ENCODE measurements at regions not wholly inside any gene's neighbourhood (a gene's known extent, or its start where the extent isn't known, plus 50 kb on each side); places are given as distances from the start of the nearest gene placed in this dataset.

DNA sequence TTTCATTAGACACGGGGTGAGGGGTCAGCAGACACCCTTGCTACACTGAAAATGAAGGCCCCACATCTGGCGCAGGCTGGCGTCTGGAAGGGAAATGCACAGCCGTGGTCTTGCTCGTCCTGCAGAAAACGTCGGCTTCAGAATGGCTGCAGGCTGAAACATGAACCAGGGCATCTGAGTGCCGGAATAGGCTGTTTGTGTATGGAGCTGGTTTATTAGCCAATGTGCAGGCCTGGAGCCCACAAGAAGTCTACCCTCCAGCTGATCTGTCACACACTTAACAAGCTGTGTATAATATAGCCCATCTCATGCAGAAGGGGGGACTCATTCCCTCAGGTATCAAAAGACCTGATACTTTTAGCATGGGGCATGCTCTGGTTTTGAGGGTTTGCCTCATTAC, 153.4 kb upstream of the SOX11 start:
- H3K4me3 Mint-ChIP-seq = no peak overlapping the region
- H3K9me3 Mint-ChIP-seq = peaks cover 9% of the 10 kb centered on the region
- H3K4me1 Mint-ChIP-seq = no peaks in the 10 kb centered on the region
- ChIA-PET CTCF (no interaction called here), POLR2A (no interaction called here)
- H3K27ac Mint-ChIP-seq = no peak overlapping the region
- DNase-seq = no peak
- no peaks in the 10 kb centered on the region for H3K36me3 Mint-ChIP-seq (ENCODE audit: low read depth)
- no peaks in the 10 kb centered on the region for H3K27me3 Mint-ChIP-seq

DNA sequence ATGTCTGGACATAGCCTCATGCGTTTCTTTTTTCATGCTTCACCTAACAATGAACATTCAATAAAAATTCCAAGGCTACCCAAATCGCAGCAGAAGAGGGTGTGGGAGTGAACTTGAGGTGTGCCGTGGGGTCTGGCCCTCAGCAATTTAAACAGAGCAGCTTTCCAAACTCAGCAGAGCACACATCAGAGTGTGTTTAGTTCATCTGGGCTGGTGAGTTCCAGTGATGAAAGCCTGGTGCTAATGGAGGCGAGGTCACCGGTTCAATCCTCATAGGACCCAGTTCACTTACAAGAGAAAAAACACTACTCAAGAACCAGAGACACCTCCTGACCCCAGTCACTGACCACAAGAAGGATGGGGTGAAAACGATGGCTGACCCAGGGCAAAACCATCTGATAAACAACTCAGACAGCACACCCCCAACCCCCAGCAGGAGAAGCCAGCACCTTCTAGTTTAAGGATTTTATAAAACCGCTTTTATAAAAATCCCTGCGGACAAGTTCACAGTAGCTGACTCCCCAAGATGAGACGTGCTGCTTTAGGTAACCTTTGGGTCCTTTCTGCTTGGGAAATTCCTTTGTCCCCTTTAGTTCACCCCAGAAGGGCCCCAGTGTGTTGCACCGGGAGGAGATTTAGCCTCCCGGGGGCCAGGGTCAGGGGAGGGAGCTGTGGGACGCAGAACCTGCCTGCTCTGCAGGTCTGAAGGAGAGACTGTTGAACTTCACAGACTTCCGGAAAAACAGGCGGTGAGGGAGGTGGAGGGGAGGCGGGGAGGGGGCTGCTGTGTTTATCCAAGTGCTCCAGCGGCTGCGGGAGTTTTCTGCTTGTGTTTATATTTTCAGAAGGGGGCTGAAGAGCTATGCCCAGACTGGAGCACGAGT, 152.7 kb upstream of the SOX11 start:
- Mint-ChIP-seq H3K27me3 (no peaks in the 10 kb centered on the region), H3K9me3 (peaks cover 9% of the 10 kb centered on the region), H3K4me1 (no peaks in the 10 kb centered on the region), H3K27ac (no peak overlapping the region), H3K4me3 (no peak overlapping the region), H3K36me3 (ENCODE audit: low read depth) (no peaks in the 10 kb centered on the region)
- DNase-seq = no peak
- ChIA-PET POLR2A (no interaction called here), CTCF (no interaction called here)

DNA sequence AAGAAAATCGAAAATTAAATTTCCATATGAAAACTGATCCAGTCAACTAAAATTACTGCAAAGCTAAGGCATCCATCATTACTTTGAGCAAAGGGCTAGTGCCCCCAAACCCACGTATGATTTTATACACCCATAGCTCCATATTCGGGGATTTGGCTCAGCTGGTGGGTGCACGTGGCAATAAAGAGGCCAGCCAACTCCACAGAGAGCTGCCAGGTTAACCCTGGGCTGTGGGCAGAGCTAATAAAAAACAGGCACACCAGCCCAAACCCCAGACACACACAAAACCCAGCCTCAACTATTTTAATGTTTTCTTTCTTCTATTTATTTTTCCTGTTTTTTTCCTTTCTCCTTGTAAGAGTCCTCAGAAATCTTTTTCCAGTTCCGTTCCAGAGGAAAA, 151.3 kb upstream of the SOX11 start:
- ChIA-PET CTCF (no interaction called here), POLR2A (no interaction called here)
- Mint-ChIP-seq H3K27ac (no peak overlapping the region), H3K4me3 (no peak overlapping the region), H3K36me3 (ENCODE audit: low read depth) (no peaks in the 10 kb centered on the region), H3K27me3 (no peaks in the 10 kb centered on the region), H3K9me3 (peaks cover 14% of the 10 kb centered on the region), H3K4me1 (no peaks in the 10 kb centered on the region)
- no peak for DNase-seq

DNA sequence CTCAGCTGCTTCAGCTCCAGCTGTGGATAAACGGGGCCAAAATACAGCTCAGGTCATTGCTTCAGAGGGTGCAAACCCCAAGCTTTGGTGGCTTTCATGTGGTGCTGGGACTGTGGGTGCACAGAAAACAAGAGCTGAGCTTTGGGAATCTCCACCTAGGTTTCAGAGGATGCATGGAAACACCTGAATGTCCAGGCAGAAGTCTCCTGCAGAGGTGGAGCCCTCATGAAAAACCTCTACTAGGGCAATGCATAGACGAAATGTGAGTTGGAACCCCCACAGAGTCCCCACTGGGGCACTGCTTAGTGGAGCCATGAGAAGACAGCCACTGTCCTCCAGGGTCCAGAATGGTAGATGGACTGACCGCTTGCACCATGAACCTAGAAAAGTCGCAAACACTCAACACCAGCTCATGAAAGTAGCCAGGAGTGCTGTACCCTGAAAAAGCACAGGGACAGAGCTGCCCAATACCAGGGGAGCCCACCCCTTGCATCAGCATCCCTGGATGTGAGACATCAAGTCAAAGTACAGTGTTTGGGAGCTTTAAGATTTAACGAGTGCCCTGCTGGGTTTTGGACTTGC, 147.9 kb upstream of the SOX11 start:
- CTCF ChIA-PET = no interaction called here
- Mint-ChIP-seq H3K36me3 (ENCODE audit: low read depth) (no peaks in the 10 kb centered on the region), H3K27ac (no peak overlapping the region), H3K4me3 (no peak overlapping the region), H3K4me1 (no peaks in the 10 kb centered on the region), H3K27me3 (no peaks in the 10 kb centered on the region), H3K9me3 (peaks cover 11% of the 10 kb centered on the region)
- POLR2A ChIA-PET = no interaction called here
- no peak for DNase-seq

GRCh38 chr2:5546181-5546580, 146.0 kb upstream of the SOX11 start:
- H3K4me3 Mint-ChIP-seq = no peak overlapping the region

GRCh38 chr2:5548991-5549715, 143.0 kb upstream of the SOX11 start:
- H3K9me3 Mint-ChIP-seq = peaks cover 11% of the 10 kb centered on the region
- CTCF ChIA-PET = no interaction called here

More at GRCh38 chr2:5546181-5546580, 146.0 kb upstream of the SOX11 start:
- ChIA-PET POLR2A (no interaction called here), CTCF (no interaction called here)
- Mint-ChIP-seq H3K4me1 (no peaks in the 10 kb centered on the region), H3K27ac (no peak overlapping the region), H3K36me3 (ENCODE audit: low read depth) (no peaks in the 10 kb centered on the region), H3K9me3 (peaks cover 14% of the 10 kb centered on the region), H3K27me3 (no peaks in the 10 kb centered on the region)
- DNase-seq = no peak

DNA sequence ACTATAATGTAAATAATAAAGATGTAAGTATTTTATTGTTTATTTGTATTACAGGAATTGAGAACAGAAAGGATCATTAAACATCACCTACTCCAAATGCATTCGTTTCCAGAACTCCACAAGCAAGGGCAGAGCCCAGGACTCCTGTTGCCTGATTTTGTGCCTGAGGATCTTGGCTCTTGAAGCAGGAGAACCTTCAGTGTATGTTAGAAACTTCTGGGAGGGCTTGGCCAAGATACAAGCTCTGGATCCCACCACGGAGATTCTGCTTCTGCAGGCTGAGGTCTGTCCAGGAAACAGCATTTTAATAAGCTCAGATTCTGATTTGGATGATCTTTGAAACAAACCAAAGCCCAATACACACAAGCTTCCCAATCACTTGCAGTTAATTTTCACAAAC, 142.4 kb upstream of the SOX11 start:
- Mint-ChIP-seq H3K27ac (no peak overlapping the region), H3K4me1 (no peaks in the 10 kb centered on the region), H3K27me3 (no peaks in the 10 kb centered on the region), H3K4me3 (no peak overlapping the region), H3K36me3 (ENCODE audit: low read depth) (no peaks in the 10 kb centered on the region), H3K9me3 (peaks cover 9% of the 10 kb centered on the region)
- DNase-seq = no peak
- POLR2A ChIA-PET = no interaction called here
- CTCF ChIA-PET = no interaction called here

More at GRCh38 chr2:5548991-5549715, 143.0 kb upstream of the SOX11 start:
- POLR2A ChIA-PET = no interaction called here
- no peaks in the 10 kb centered on the region for H3K27me3 Mint-ChIP-seq
- no peak for DNase-seq
- no peak overlapping the region for H3K27ac Mint-ChIP-seq
- no peak overlapping the region for H3K4me3 Mint-ChIP-seq
- no peaks in the 10 kb centered on the region for H3K4me1 Mint-ChIP-seq
- no peaks in the 10 kb centered on the region for H3K36me3 Mint-ChIP-seq (ENCODE audit: low read depth)

- H3K4me1 Mint-ChIP-seq = no peaks in the 10 kb centered on the region
- H3K4me3 Mint-ChIP-seq = no peak overlapping the region
- no peaks in the 10 kb centered on the region for H3K27me3 Mint-ChIP-seq
- H3K27ac Mint-ChIP-seq = no peak overlapping the region
- H3K36me3 Mint-ChIP-seq (ENCODE audit: low read depth) = no peaks in the 10 kb centered on the region
- DNase-seq = no peak
- peaks cover 10% of the 10 kb centered on the region for H3K9me3 Mint-ChIP-seq
- POLR2A ChIA-PET = no interaction called here
- CTCF ChIA-PET = no interaction called here
These were observed 136.5 kb upstream of the SOX11 start for GRCh38 chr2:5555636-5556035.

DNA sequence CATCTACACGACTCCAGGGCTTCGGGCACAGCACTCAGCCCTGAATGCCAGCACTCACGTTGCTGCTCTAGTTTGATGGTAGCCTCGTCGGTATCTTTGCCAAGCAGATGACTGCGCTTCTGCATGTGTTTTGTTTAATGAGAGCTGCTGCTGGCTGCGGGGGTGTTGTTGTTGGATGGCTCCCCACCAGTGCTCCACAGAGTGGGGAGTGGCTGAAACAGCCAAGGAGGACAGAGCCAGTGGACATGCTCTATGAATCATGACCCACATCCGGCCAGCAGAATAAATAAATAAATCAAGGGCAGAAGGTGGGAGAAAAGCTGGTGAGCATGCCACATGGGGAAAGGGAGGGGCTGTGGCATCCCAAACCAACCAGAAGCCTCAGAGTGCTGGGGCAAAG, 131.2 kb upstream of the SOX11 start:
- Mint-ChIP-seq H3K4me3 (no peak overlapping the region), H3K36me3 (ENCODE audit: low read depth) (no peaks in the 10 kb centered on the region), H3K27ac (no peak overlapping the region), H3K4me1 (no peaks in the 10 kb centered on the region), H3K9me3 (peaks cover 11% of the 10 kb centered on the region), H3K27me3 (no peaks in the 10 kb centered on the region)
- DNase-seq = no peak
- ChIA-PET POLR2A (no interaction called here), CTCF (no interaction called here)

GRCh38 chr2:5562426-5562825, 129.8 kb upstream of the SOX11 start:
- CTCF ChIA-PET = no interaction called here
- Mint-ChIP-seq H3K27ac (no peak overlapping the region), H3K27me3 (no peaks in the 10 kb centered on the region), H3K9me3 (peaks cover 11% of the 10 kb centered on the region), H3K36me3 (ENCODE audit: low read depth) (no peaks in the 10 kb centered on the region), H3K4me3 (no peak overlapping the region), H3K4me1 (no peaks in the 10 kb centered on the region)
- POLR2A ChIA-PET = no interaction called here
- DNase-seq = no peak

DNA sequence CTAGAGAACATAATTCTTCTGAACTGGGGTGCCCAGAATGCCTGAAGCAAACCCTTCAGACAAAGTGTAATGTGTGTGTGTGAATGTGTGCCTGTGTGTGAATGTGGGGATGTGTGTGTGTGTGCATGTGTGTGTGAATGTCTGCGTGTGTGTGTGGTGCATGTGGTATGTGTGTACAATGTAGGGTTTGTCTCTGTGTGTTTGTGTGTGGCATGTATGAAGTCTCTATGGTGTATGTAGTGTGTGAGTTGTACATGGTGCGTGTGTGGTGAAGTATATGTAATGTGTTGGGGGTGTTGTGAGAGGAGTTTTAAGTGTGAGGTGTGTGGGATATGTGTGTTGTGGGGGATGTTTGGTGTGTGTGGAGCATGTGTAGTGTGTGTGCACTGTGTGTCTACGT, 129.3 kb upstream of the SOX11 start:
- ChIA-PET POLR2A (no interaction called here), CTCF (no interaction called here)

DNA sequence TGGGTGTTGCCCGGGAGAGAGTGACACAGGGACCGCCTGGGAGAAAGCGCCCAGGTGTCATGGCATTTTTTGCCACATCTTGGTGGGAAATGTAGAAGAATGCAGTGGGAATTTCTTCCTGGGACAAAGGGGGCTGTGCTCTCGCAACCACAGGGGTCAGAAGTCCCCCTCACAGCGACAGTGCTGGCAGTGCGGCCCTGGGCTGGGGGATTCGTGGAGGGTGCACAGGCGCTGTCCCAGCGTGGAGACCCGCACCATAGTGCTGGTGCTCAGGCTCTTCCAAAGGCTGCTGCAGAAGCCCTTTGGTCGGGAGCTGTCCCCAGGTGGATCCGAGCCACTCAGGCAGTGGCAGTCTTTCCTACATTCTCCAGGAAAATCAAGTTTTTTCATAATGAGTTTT, 128.8 kb upstream of the SOX11 start:
- Mint-ChIP-seq H3K27me3 (no peaks in the 10 kb centered on the region), H3K4me1 (no peaks in the 10 kb centered on the region), H3K27ac (no peak overlapping the region), H3K9me3 (peaks cover 11% of the 10 kb centered on the region), H3K4me3 (no peak overlapping the region), H3K36me3 (ENCODE audit: low read depth) (no peaks in the 10 kb centered on the region)
- ChIA-PET POLR2A (no interaction called here), CTCF (no interaction called here)
- DNase-seq = no peak

More for the DNA sequence above, 129.3 kb upstream of the SOX11 start:
- H3K4me3 Mint-ChIP-seq = no peak overlapping the region
- H3K9me3 Mint-ChIP-seq = peaks cover 11% of the 10 kb centered on the region
- H3K36me3 Mint-ChIP-seq (ENCODE audit: low read depth) = no peaks in the 10 kb centered on the region
- DNase-seq = no peak
- H3K27ac Mint-ChIP-seq = no peak overlapping the region
- no peaks in the 10 kb centered on the region for H3K4me1 Mint-ChIP-seq
- H3K27me3 Mint-ChIP-seq = no peaks in the 10 kb centered on the region

GRCh38 chr2:5569256-5569655, 122.9 kb upstream of the SOX11 start:
- Mint-ChIP-seq H3K27ac (no peak overlapping the region), H3K36me3 (ENCODE audit: low read depth) (no peaks in the 10 kb centered on the region), H3K4me1 (no peaks in the 10 kb centered on the region), H3K9me3 (peaks cover 4% of the 10 kb centered on the region), H3K4me3 (no peak overlapping the region), H3K27me3 (no peaks in the 10 kb centered on the region)
- CTCF ChIA-PET = no interaction called here
- DNase-seq = no peak
- POLR2A ChIA-PET = no interaction called here

DNA sequence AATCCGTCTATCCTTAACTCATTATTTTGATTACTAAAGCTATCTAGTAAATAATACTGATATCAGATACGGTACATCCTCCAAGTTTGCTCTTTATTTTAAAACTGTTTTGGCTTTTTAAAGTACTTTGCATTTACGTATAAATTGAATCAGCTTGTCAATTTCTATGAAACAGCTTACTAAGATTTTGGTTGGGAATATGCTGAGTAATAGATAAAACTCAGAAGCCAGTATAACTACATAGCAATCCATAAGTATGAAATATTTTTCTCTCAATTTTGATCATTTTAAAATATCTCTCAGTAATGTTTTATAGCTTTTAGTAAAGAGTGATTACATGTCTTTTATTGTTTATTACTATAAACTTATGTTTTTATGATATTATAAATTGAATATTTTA, 116.2 kb upstream of the SOX11 start:
- H3K4me1 Mint-ChIP-seq = no peaks in the 10 kb centered on the region
- ChIA-PET CTCF (no interaction called here), POLR2A (no interaction called here)
- no peaks in the 10 kb centered on the region for H3K36me3 Mint-ChIP-seq (ENCODE audit: low read depth)
- no peaks in the 10 kb centered on the region for H3K9me3 Mint-ChIP-seq
- no peak overlapping the region for H3K27ac Mint-ChIP-seq
- H3K4me3 Mint-ChIP-seq = no peak overlapping the region
- DNase-seq = no peak
- no peaks in the 10 kb centered on the region for H3K27me3 Mint-ChIP-seq
